ENCODE measurements at regions not wholly inside any gene's neighbourhood (a gene's known extent, or its start where the extent isn't known, plus 50 kb on each side); places are given as distances from the start of the nearest gene placed in this dataset.

DNA sequence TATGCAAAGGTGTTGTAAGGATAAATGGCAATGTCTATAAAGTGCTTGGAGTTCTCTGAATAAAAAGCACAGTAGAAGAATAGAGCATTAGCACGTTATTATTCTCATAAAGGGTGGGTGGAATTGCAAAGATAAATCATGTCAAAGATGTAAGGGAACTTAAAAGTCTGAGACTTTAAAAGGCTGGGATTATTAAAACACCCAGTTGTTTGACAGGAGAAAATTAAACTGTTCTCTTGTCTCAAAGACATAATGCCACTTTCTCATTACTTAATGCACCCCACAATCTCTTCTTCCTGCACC, 70.4 kb upstream of the PDE10A start:
- H3K27me3 ChIP-seq (ENCODE audit: insufficient read depth) = no peaks in the 10 kb centered on the region
- Mint-ChIP-seq H3K27me3 (ENCODE audit: insufficient read depth, low read depth, poor library complexity) (peaks cover 2% of the 10 kb centered on the region), H3K4me3 (no peak overlapping the region), H3K36me3 (ENCODE audit: low read depth) (peaks cover 3% of the 10 kb centered on the region; the same call in 1 of the 3 replicates), H3K9me3 (peaks cover 5% of the 10 kb centered on the region), H3K4me1 (no peaks in the 10 kb centered on the region), H3K27ac (no peak overlapping the region)
- no peak overlapping the region for H2AFZ ChIP-seq
- no peaks in the 10 kb centered on the region for H3F3A ChIP-seq (replicated peaks; ENCODE audit: low read depth)
- H4K20me1 ChIP-seq (replicated peaks; ENCODE audit: insufficient read depth) = no peaks in the 10 kb centered on the region
- H3K4me3 ChIP-seq = no peak overlapping the region
- no peak overlapping the region for H3K4me2 ChIP-seq
- no peaks in the 10 kb centered on the region for H3K36me3 ChIP-seq (ENCODE audit: insufficient read depth)
- TF ChIP-seq ZNF331 (CRISPR knock-in tag; IDR thresholded peaks at IDR 0.05; ENCODE audit: low read depth) = no peak
- TF ChIP-seq EZH2 (IDR thresholded peaks at IDR 0.05; ENCODE audit: low read depth, unreplicated experiment) = no peak
- no peak for TF ChIP-seq REST (IDR thresholded peaks at IDR 0.05; ENCODE audit: unreplicated experiment)
- TF ChIP-seq ZNF114 (CRISPR knock-in tag; IDR thresholded peaks at IDR 0.05) = no peak
- no peak for TF ChIP-seq POLR2AphosphoS5 (IDR thresholded peaks at IDR 0.05; ENCODE audit: low read depth)
- TF ChIP-seq NANOG (IDR thresholded peaks at IDR 0.05; ENCODE audit: borderline replicate concordance) = no peak
- TF ChIP-seq CREB1 (CRISPR knock-in tag; IDR thresholded peaks at IDR 0.05; ENCODE audit: low read depth) = no peak
- TF ChIP-seq JUNB (IDR thresholded peaks at IDR 0.05; ENCODE audit: unreplicated experiment) = no peak
- TF ChIP-seq, protein P1, sequence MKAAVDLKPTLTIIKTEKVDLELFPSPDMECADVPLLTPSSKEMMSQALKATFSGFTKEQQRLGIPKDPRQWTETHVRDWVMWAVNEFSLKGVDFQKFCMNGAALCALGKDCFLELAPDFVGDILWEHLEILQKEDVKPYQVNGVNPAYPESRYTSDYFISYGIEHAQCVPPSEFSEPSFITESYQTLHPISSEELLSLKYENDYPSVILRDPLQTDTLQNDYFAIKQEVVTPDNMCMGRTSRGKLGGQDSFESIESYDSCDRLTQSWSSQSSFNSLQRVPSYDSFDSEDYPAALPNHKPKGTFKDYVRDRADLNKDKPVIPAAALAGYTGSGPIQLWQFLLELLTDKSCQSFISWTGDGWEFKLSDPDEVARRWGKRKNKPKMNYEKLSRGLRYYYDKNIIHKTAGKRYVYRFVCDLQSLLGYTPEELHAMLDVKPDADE (IDR thresholded peaks at IDR 0.05) = no peak
- TF ChIP-seq, protein P2, sequence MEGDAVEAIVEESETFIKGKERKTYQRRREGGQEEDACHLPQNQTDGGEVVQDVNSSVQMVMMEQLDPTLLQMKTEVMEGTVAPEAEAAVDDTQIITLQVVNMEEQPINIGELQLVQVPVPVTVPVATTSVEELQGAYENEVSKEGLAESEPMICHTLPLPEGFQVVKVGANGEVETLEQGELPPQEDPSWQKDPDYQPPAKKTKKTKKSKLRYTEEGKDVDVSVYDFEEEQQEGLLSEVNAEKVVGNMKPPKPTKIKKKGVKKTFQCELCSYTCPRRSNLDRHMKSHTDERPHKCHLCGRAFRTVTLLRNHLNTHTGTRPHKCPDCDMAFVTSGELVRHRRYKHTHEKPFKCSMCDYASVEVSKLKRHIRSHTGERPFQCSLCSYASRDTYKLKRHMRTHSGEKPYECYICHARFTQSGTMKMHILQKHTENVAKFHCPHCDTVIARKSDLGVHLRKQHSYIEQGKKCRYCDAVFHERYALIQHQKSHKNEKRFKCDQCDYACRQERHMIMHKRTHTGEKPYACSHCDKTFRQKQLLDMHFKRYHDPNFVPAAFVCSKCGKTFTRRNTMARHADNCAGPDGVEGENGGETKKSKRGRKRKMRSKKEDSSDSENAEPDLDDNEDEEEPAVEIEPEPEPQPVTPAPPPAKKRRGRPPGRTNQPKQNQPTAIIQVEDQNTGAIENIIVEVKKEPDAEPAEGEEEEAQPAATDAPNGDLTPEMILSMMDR (conservative IDR thresholded peaks at IDR 0.05; ENCODE audit: low read depth in 2 of 2) = no peak
- TF ChIP-seq, protein P3, sequence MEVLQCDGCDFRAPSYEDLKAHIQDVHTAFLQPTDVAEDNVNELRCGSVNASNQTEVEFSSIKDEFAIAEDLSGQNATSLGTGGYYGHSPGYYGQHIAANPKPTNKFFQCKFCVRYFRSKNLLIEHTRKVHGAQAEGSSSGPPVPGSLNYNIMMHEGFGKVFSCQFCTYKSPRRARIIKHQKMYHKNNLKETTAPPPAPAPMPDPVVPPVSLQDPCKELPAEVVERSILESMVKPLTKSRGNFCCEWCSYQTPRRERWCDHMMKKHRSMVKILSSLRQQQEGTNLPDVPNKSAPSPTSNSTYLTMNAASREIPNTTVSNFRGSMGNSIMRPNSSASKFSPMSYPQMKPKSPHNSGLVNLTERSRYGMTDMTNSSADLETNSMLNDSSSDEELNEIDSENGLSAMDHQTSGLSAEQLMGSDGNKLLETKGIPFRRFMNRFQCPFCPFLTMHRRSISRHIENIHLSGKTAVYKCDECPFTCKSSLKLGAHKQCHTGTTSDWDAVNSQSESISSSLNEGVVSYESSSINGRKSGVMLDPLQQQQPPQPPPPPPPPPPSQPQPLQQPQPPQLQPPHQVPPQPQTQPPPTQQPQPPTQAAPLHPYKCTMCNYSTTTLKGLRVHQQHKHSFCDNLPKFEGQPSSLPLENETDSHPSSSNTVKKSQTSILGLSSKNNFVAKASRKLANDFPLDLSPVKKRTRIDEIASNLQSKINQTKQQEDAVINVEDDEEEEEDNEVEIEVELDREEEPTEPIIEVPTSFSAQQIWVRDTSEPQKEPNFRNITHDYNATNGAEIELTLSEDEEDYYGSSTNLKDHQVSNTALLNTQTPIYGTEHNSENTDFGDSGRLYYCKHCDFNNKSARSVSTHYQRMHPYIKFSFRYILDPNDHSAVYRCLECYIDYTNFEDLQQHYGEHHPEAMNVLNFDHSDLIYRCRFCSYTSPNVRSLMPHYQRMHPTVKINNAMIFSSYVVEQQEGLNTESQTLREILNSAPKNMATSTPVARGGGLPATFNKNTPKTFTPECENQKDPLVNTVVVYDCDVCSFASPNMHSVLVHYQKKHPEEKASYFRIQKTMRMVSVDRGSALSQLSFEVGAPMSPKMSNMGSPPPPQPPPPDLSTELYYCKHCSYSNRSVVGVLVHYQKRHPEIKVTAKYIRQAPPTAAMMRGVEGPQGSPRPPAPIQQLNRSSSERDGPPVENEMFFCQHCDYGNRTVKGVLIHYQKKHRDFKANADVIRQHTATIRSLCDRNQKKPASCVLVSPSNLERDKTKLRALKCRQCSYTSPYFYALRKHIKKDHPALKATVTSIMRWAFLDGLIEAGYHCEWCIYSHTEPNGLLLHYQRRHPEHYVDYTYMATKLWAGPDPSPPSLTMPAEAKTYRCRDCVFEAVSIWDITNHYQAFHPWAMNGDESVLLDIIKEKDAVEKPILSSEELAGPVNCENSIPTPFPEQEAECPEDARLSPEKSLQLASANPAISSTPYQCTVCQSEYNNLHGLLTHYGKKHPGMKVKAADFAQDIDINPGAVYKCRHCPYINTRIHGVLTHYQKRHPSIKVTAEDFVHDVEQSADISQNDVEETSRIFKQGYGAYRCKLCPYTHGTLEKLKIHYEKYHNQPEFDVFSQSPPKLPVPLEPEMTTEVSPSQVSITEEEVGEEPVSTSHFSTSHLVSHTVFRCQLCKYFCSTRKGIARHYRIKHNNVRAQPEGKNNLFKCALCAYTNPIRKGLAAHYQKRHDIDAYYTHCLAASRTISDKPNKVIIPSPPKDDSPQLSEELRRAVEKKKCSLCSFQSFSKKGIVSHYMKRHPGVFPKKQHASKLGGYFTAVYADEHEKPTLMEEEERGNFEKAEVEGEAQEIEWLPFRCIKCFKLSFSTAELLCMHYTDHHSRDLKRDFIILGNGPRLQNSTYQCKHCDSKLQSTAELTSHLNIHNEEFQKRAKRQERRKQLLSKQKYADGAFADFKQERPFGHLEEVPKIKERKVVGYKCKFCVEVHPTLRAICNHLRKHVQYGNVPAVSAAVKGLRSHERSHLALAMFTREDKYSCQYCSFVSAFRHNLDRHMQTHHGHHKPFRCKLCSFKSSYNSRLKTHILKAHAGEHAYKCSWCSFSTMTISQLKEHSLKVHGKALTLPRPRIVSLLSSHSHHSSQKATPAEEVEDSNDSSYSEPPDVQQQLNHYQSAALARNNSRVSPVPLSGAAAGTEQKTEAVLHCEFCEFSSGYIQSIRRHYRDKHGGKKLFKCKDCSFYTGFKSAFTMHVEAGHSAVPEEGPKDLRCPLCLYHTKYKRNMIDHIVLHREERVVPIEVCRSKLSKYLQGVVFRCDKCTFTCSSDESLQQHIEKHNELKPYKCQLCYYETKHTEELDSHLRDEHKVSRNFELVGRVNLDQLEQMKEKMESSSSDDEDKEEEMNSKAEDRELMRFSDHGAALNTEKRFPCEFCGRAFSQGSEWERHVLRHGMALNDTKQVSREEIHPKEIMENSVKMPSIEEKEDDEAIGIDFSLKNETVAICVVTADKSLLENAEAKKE (CRISPR knock-in tag; IDR thresholded peaks at IDR 0.05) = no peak
- no peak for TF ChIP-seq STAT1 (IDR thresholded peaks at IDR 0.05; ENCODE audit: unreplicated experiment)
- TF ChIP-seq EZH2phosphoT487 (IDR thresholded peaks at IDR 0.05; ENCODE audit: unreplicated experiment) = no peak
- H3K79me2 ChIP-seq (replicated peaks; ENCODE audit: insufficient read depth) = no peaks in the 10 kb centered on the region
- H3K27ac ChIP-seq (ENCODE audit: low read depth) = no peak overlapping the region
- no peaks in the 10 kb centered on the region for H3K4me1 ChIP-seq (ENCODE audit: insufficient read depth)
- DNase-seq (ENCODE audit: low spot score) = no peak
- ATAC-seq = no peak
- peaks cover 6% of the 10 kb centered on the region; the same call in 1 of the 2 replicates for H3K9me2 ChIP-seq (ENCODE audit: insufficient read depth)

Data from GM23338 (cell line).